Body of pancreas (tissue), 4 donors: ENCODE measurements at regions not wholly inside any gene's neighbourhood (a gene's known extent, or its start where the extent isn't known, plus 50 kb on each side); places are given as distances from the start of the nearest gene placed in this dataset.

Source experiments
- ATAC-seq: fragments of 150-250 bp; one replicate; pipeline ENCODE4 v1.9.1; 2016
- DNase-seq, 4 donors: peaks; one replicate each; pipeline ENCODE4 v3.0.0-alpha.2; 2019
- H3K27ac ChIP-seq, 4 donors: fragments of 200-600 bp; sonication (generic); 1 replicate in 3 of 4; 2 replicates in 1 of 4; pipeline versions ENCODE4 v1.5.1 to v1.6.1; 2016 to 2019; ENCODE audit warnings: mild to moderate bottlenecking in 1 of 4, mixed read lengths in 1 of 4, moderate library complexity in 1 of 4
- H3K27me3 ChIP-seq, 2 donors: fragments of 200-600 bp; sonication (generic); one replicate each; pipeline ENCODE4 v1.6.0; 2016; ENCODE audit warnings: mild to moderate bottlenecking in 1 of 2
- H3K36me3 ChIP-seq, 2 donors: fragments of 200-600 bp; sonication (generic); replicated peaks in 1 of 2; 2 replicates each; pipeline ENCODE4 v1.5.1; 2016; ENCODE audit warnings: low read depth in 2 of 2; ENCODE audit not compliant: insufficient read depth in 1 of 2
- H3K4me1 ChIP-seq: fragments of 200-600 bp; sonication (generic); one replicate; pipeline ENCODE4 v1.6.0; 2016
- H3K4me3 ChIP-seq, 2 donors: fragments of 200-600 bp; sonication (generic); 1 replicate in 1 of 2; 2 replicates in 1 of 2; pipeline ENCODE4 v1.5.1; 2016 to 2019
- H3K9me3 ChIP-seq, 3 donors: fragments of 200-600 bp; sonication (generic); 1 replicate in 2 of 3; 2 replicates in 1 of 3; pipeline ENCODE4 v1.5.1; 2016
- CTCF ChIP-seq, 7 experiments: fragments of 450-650 bp in 4 of 7; fragments of 200-600 bp in 3 of 7; sonication (generic) in 3 of 7; IDR thresholded peaks; one replicate each; pipeline ENCODE4 v1.5.1; 2016 to 2019; ENCODE audit warnings: antibody characterized with exemption in 7 of 7
- POLR2A ChIP-seq, 3 donors: fragments of 450-650 bp; IDR thresholded peaks; one replicate each; pipeline ENCODE4 v1.6.1; 2016; ENCODE audit warnings: antibody characterized with exemption in 3 of 3, mild to moderate bottlenecking in 2 of 3
- WGBS, 2 donors: methylation state at CpG; one replicate each; pipeline ENCODE4 v1.1.5; 2017; 5-methylcytosine and 5-hydroxymethylcytosine counted together
- intact Hi-C: fragments of 100-400 bp; cut with DNase I; formaldehyde crosslinking; loops from one replicate; pipeline ENCODE4 v1.15.1; 2023

GRCh38 chr3:150240891-150241290 lies 167.2 kb upstream of the TSC22D2 start:
- intact Hi-C loops, result no loop called here
- 54 to 58% methylated on average over 2 of the region's 2 CpGs for WGBS, 2 donors
- TF ChIP-seq POLR2A (IDR thresholded peaks at IDR 0.05), result no peak
- no peak for TF ChIP-seq CTCF (IDR thresholded peaks at IDR 0.05)
- DNase-seq, result no peak
- Histone ChIP-seq H3K9me3 (no peaks in the 10 kb centered on the region), H3K27me3 (no peaks in the 10 kb centered on the region), H3K4me3 (no peak overlapping the region), H3K4me1 (peaks cover 17% of the 10 kb centered on the region), H3K36me3 (no peaks in the 10 kb centered on the region), H3K27ac (no peak overlapping the region)
- ATAC-seq, result no peak

GRCh38 chr3:150239766-150240165 lies 168.3 kb upstream of the TSC22D2 start:
- H3K27me3 ChIP-seq, result no peaks in the 10 kb centered on the region
- H3K4me1 ChIP-seq, result peaks cover 17% of the 10 kb centered on the region
- DNase-seq (no peak), ATAC-seq (no peak)
- no peaks in the 10 kb centered on the region for H3K9me3 ChIP-seq
- intact Hi-C loops, result no loop called here
- H3K4me3 ChIP-seq, result no peak overlapping the region
- no peak overlapping the region for H3K27ac ChIP-seq
- H3K36me3 ChIP-seq, result no peaks in the 10 kb centered on the region
- TF ChIP-seq POLR2A (IDR thresholded peaks at IDR 0.05), result no peak
- TF ChIP-seq CTCF (IDR thresholded peaks at IDR 0.05), result no peak
- whole genome bisulfite sequencing, 2 donors, result 24 to 43% methylated on average over 1 of the region's 1 CpG

GRCh38 chr3:150238995-150239619 lies 169.0 kb upstream of the TSC22D2 start:
- ATAC-seq (peak; percentile 80), DNase-seq (peak; percentile 38 to 48 (median 39))
- Histone ChIP-seq H3K9me3 (no peaks in the 10 kb centered on the region), H3K27ac (peak overlapping the region in 3 of 4 donors; percentile 58 to 66 (median 64)), H3K27me3 (no peaks in the 10 kb centered on the region), H3K36me3 (no peaks in the 10 kb centered on the region), H3K4me3 (no peak overlapping the region), H3K4me1 (peaks cover 17% of the 10 kb centered on the region)
- intact Hi-C loops, result no loop called here
- 48 to 52% methylated on average over 5 of the region's 5 CpGs for WGBS, 2 donors
- TF ChIP-seq POLR2A (IDR thresholded peaks at IDR 0.05), result no peak
- peak; percentile 9 to 72 (median 51) for TF ChIP-seq CTCF (IDR thresholded peaks at IDR 0.05)

- H3K9me3 ChIP-seq, result no peaks in the 10 kb centered on the region
- WGBS, 2 donors, result 36 to 41% methylated on average over 9 of the region's 9 CpGs
- H3K4me3 ChIP-seq, result no peak overlapping the region
- no peaks in the 10 kb centered on the region for H3K27me3 ChIP-seq
- H3K4me1 ChIP-seq, result peaks cover 17% of the 10 kb centered on the region
- intact Hi-C loops, result no loop called here
- peak; percentile 21 to 26 (median 23) for DNase-seq
- TF ChIP-seq POLR2A (IDR thresholded peaks at IDR 0.05) (no peak), CTCF (IDR thresholded peaks at IDR 0.05) (no peak)
- ATAC-seq, result peak; percentile 66
- peak overlapping the region; percentile 37 to 66 (median 61) for H3K27ac ChIP-seq
- no peaks in the 10 kb centered on the region for H3K36me3 ChIP-seq
These were observed 169.9 kb upstream of the TSC22D2 start for GRCh38 chr3:150238048-150238802.
